NCI-H1417 treated with DMSO at 0.1 percent for 48 hours (cell line): ENCODE measurements at regions not wholly inside any gene's neighbourhood (a gene's known extent, or its start where the extent isn't known, plus 50 kb on each side); places are given as distances from the start of the nearest gene placed in this dataset.
"Not testable (repeated sequence)": the region's sequence is repeated elsewhere in the genome, so short reads cannot be mapped to it uniquely, and the experiment has no call there.

Experiments used
- DNase-seq: peaks from one replicate; lab custom pipeline; 2025; lab: John Stamatoyannopoulos, UW

DNA sequence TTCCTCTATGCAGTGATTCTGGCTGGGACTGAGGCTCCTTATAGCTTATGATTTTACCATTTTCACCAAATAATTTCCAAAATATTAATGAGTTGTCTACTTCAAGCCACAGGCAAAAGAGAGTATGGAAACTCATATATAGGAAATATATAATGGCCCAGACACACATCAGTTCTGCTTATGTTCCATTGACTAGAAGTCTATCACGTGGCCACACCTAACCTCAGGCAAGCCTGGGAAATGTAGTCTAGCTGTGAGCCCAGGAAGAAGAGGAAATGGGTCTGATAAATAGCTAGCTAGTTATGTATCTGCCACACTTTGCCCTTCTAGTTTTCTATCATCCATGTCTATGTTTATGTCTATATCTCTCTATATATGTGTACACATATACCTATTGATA is 195.1 kb downstream of the OTOL1 start:
- no peak for DNase-seq

DNA sequence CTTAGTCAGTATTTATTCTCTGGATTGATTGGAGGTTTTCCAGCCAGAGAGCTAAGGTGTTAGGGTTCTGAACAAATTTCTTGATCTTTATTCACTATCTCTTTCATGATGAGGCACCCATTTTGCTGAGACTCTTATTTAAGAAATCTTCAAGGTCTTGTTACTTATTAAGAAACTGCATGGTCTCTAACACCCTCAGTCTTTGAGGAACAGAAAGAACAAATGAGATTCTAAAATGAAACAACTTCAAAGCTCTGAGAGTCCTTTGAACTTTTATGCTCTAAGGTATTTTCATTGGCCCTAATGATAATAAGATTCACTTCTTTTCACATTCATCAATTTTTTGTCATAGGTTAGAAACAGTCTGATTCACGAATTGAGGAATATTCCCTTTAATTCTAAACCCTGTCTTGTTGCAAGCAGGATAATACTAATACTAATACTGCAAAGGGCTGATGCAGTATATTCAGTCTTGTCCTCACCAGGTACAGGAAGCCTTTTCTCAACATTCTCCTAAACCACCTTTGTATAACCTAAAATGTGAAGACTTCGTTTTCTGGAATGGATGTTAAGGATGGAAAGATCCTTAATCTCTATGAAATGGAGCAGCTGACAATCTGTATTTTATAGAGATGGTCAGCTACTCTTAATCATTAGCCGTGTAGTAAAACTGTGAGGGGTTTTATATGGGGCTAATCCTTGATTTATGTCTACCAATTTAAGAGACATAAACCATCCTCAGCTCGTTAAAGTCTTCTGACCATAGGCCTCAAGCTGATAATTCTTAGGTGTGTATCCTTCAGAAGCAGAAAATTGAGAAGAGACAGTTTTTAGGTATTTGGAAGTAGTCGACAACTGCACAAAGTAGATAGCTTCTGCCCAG is 198.3 kb downstream of the OTOL1 start:
- no peak for DNase-seq

DNA sequence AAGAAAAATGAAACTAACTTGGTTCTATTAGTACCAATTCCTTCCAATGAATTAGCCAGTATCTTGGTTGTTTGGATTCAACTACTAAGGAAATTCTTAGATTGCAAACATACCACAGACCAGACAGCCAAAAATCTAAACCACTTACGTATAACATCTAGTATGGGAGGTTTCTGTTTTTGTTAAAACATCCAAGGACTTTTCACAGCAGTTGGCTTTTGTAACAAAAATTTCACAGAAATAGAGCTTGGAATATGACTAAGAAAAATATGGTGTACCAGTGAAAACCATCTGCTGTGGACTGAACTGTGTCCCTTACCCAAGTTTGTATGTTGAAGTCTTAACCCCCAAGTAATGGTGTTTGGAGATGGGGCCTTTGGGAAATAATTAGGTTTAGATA is 199.2 kb downstream of the OTOL1 start:
- DNase-seq, result no peak

DNA sequence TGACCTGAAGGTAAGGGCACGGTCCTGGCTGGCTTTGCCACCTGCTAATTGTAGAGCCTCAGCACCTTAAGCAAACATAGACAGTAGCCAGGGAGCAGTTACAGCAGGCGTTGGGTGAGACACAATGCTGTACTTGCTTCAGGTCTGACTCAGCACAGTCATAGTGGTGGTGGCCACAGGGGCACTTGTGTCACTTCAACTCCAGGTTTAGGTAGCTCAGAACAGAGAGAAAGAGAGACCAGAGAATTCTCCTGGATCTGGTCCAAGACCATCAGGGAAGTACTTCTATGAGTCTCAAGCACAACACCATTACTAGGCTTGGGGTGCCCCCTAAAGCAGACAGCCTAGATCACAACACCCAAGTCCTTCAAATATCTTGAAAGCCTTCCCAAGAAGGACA is 204.4 kb downstream of the OTOL1 start:
- no peak for DNase-seq

DNA sequence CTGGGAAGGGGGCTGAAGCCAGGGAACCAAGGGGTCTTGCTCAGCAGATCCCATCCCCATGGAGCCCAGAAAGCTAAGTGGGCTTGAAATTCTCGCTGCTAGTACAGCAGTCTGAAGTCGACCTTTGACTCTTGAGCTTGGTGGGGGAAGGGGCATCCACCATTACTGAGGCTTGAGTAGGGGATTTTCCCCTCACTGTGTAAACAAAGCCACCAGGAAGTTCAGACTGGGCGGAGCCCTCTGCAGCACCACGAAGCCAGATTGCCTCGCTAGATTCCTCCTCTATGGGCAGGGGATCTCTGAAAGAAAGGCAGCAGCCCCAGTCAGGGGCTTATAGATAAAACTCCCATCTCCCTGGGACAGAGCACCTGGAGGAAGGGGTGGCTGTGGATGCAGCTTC is 210.6 kb downstream of the OTOL1 start:
- DNase-seq, result not testable (repeated sequence)

DNA sequence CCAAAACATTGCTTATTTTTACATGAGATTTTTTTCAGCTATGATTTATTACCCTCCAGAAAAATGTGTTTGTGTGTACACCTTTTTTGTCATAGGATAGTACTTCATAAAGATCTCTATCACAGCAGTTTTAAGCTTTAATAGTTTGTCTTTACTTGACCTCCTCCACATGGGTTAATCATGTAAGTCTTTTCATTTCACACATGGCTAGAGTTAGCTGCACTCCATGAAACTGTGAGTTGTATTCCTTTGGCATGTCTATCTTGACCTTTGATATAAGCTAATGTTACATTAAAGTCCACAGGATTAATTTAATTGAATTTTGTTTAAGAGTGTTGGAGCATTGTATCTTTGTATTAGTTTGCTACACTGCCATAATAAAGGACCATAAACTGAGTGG is 217.1 kb downstream of the OTOL1 start:
- DNase-seq, result no peak

DNA sequence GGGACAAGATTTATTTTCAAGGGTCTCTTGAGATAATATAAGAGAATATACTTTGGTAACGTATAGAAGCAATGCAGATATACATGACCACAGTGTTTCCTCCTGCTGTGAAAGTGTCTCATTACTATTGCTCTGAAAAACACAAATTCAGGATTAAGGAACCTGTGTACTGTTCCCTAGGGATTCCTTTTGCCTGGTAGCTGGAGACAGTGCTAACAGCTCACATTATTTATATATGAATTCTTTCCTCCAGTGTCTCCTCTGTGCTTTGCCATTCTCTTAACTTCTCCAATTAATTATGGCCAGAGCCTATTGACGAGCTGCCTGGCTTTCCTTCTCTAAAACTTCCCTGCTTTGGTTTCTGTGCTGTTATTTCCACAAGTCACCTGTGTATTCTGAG is 235.4 kb downstream of the OTOL1 start:
- no peak for DNase-seq

DNA sequence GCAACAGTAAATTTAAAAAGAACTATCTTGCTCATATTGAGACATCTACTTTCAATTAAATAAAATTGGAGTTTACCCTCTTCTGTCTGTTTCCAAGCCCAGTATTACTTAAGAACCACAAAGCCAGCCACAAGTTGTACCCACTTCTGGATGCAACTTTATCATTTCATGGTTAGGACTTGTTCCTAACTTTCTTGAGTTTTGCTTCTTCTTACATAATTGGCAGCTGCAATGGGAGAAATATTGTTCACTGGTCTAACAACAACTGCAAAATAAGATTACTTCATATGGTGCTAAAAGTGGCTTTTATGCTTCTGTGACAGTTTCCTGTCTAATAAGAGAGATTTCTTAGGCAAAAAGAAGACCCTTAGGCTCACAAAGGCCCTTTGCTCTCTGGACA is 240.6 kb downstream of the OTOL1 start:
- no peak for DNase-seq

DNA sequence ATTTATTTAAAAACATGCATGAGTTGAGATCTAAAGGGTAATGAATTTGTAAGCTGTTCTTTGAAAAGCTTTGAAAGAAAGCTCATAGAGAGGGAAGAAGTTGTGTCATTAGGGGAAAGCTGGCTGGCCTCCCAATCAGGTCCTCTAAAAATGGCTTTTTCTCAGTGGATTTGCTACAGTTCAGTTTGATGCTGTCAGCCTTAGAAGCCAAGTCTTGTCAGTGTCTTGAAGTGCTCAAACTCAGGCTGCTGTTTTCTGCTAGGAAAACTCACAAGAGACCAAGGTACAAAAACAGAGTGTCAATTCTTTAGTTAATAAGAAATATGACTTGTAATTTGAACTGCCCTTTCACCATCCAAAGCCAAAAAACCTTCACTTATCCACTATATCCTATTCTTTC is 243.8 kb downstream of the OTOL1 start:
- no peak for DNase-seq

DNA sequence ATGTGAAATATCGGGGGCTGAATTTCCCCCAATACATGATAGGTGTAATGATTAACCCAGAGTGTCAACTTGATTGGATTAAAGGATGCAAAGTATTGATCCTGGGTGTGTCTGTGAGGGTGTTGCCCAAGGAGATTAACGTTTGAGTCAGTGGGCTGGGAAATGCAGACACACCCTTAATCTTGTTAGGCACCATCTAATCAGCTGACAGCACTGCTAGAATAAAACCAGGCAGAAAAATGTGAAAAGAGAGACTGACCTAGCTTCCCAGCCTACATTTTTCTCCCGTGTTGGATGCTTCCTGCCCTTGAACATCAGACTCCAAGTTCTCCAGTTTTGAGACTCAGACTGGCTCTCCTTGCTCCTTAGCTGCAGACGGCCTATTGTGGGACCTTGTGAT is 247.8 kb downstream of the OTOL1 start:
- DNase-seq, result no peak

DNA sequence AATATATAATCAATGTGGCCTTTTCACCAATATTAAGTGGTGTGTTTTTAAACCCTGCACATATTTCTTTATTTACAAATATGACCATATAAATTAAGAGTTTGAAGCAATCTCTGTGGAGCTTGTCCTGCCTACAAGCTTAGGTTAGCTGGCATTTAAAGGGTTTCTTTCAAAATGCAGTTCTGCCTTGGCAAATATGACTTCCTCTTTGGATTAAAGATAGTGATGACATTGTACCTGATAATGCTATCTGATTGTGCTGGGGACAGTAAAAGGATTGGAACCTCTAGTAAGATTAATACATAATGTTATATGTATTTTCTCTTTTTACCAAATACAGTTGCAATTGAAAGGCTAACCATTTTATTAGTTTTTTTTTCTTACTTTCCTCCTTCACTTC is 249.1 kb downstream of the OTOL1 start:
- no peak for DNase-seq

DNA sequence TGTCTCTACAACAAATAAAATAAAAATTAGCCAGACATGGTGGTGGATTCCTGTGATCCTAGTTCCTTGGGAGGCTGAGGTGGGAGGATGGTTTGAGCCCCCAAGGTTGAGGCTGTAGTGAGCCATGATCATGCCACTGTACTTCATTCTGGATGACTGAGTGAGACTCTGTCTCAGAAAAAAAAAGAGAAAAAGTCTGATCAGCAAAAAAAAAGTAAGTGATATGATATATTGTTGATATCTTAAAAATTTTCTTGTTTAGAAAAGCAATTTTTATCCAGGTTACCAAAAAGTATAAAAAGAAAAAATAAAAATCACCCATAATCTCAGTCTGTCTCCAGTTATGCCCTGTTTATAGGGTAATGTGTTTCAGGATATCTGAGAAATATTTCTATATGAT is 251.4 kb downstream of the OTOL1 start:
- DNase-seq, result no peak

DNA sequence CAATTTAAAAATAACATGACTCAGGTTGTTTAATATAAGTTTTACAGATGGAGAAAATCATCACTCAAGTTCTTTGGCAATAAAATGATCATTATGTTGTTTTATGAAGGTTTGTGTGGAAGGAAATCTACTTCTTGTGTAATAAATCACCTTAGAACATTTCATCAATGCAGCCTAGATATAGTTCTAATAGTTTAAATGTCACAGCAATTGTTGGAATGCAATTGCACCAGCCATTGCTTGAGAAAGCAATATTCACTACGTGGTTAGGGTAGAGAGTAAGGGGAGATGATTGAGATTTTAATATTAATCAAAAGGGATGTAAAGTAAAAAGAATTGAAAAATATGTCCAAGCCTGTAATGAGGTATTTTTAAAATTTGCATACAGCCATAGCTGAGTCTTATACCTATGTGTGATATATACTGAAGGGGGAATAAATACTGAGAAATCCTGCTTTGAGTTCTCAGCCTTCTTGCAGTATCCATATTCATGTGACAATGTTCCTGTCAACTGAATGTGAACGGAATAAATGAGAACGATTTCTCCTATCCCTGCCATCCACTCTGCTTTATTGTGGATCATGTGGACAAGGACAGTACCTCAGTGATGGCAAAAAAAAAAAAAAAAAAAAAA is 257.9 kb downstream of the OTOL1 start:
- DNase-seq, result no peak

DNA sequence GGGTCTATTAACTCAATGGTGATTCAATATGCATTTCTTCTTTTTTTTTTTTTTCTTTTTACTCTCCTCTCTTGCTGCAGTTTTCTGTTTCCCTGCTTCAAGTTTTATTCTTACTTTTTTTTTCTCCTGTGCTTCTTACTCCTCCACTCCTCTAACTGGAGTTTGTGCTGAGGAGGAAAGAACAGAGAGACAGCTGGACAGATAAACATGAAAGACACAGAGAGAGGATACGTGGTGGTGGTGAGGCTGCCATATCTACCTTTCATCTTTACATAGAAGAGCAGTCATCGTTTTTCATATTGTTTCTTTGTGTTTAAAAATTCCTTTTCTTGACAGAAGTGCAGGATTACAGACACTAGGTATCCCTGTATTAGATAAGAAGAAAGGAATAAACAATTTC is 262.8 kb downstream of the OTOL1 start:
- DNase-seq, result no peak

DNA sequence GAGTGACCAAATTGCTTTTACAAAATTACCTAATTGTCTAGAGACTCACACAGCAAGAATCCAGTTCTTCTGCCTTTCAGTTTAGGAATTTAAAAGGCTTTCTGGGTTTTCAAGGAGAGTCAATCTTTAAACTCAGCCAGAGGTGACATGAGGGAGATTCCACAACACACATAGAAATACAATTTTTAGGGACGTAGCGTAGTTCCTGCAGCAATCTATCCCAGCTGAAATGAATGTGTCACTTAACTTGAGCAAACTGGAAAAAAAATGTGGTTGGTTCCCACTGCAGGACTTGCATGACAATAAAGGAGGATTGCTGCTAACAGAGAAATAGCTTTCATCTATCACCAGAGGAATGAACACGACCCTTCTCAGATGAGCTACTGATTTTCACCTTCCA is 269.7 kb downstream of the OTOL1 start:
- DNase-seq, result no peak

DNA sequence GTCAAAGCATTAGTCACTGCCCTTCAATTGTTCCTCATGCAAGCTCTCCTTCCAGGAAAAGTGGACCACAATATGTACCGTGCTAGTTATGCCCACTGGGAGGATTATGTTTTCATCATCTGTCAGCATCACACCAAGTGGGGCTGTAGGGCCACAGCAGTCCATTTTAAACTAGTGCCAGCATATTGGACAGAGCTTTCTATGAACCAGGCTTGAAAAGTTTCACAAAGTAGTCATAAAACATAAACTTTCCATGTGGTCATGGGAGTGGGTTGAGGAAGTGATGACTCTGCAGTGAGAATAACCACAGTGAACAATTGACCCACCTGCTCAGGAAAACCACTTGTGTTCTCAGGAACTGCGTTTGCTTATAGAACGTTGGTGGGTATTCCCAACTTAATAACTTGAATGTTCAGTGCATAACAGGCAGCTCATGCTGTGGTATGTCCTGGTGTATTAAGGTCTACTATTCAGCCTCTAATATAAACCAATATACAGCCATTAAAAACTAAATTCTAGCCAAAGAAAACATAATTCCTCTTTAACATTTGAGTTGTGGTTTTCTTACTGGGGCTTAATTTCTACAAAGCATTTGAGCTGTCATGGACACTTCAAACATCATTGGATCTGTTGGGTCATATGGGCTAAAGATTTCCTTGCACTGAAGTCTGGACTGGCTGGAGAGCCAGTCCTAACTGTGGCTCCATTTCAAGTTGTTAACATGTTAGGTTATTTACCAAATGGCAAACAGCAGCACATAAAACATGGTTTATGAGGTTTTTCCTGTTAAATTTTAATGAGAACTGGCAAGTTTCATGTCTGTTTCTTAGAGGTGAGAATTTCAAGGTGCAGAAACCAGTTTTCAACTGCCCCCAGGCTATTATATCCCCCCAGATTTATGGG is 274.1 kb downstream of the OTOL1 start:
- no peak for DNase-seq

DNA sequence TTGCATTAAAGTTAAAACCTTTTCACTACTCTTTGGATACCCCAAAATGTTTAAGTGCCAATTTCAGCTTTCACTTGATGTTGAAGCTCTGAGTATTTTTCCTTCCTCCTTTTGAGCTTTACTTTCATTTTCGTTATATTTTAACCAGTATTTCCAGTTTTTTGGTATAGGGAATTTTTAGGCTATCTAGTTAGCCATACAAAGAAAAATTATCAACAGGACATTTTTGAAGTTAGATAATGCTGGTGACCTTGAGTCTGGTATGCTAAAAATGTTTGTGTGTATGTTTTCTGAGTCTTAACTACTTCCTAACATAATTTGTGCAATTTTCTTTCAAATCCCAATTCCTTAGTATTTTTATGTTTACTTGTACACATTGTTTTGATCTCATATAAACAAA is 284.8 kb downstream of the OTOL1 start:
- DNase-seq, result no peak

DNA sequence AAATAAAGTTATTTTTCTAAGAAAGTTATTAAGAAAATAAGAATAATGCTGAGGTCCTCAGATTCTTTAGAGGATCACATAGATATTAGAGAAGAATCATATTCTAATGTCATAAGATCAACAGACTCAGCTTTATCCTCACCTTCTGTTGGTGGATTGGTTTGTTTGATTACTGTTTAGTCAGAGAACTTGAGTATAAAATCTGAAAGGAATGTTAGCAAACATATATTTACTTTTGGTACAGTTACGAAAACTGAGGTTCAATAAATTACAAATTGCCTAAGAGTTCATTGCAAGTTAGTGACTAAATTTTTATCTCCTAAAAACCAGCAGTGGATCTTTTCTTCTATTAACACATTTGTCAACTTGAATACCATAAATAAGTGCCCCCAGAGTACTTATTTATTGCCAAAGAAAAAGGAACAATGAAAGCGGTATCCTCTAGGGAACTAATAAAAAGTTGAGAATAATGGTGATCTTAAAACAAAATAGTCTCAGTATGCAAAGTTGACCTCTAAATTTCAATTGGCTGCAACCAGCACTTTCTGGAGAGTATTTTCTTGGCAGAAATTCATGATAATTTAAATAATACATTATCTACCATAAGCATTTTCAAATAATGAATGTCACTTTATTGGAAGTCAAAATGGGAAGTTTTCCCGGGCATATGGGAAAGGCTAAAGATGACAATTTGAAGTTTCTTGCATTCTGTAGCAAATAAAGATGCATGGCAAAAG is 296.8 kb downstream of the OTOL1 start:
- no peak for DNase-seq

DNA sequence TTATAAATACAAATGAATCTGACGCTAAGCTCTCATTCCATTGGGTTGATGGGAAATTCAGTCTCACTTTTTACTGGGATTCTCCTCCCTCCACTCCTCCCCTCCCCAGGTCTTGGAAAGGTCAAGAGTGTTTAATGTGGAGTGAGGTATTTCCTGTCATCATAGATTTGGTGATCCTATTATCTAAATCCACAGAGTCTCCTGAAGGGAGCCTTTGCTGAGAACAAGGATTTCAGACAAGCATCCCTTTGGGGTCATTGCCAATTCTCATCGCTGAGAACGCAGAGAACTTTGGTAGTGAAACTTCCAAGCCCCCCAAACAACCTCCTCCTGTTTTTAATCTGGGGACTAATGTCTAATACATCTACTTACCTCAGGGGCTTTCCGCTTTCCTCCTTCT is 297.9 kb downstream of the OTOL1 start:
- DNase-seq, result no peak

DNA sequence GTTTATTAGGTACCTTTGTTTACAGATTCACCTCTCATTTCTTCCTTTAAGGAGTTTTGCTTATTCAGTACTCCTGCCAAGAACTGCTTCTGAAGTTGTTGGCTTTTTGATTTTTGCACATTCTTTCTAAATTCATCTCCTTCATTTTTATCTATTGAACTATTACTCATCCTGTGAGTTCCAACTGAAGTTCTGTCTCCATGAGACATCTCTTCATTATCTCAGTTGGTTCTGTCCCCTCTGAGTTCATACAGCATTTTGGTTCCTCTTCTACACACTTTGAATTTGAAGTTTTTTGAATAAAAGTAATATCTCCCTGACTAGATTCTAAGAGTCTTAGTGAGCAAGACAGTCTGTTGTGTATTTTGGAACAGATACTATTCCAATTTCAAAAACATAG is 299.7 kb downstream of the OTOL1 start:
- DNase-seq, result no peak

DNA sequence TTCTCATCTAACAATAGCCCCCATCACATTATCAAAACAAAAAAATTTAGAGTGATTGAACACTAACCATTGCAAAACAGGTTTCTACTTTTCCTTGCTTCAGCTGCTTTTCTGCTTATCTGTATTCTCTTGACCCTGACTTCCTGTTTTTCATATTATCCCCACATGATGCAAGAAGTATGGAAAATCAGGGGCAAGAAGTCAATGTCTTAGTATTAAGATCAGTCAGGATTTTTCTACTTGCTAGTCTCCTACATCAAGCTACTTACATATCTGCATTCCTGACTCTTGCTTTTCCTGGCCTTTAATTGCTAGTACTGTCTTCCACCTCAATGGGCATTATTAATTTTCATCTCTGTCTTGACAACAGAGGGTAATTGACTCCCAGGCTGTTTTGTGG is 300.2 kb downstream of the OTOL1 start:
- no peak for DNase-seq

DNA sequence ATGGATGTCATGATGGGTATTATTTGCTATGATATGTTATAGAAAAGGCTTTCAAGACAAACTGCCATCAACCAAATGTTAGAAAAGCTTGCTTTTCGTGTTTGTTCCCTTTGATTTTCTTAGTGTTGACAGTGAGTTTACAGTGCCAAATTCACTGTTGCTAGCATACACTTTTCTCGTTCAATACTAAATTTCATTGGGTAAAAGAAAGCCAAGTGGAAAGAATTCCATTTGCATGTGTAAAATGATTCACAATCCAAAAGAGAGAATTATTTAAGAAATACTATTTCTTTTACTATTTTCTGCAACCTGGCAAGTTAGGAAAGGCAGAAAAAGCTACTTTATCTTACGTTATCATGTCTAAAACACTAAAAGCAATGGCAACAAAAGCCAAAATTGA is 301.4 kb downstream of the OTOL1 start:
- no peak for DNase-seq
